ENCODE measurements at regions not wholly inside any gene's neighbourhood (a gene's known extent, or its start where the extent isn't known, plus 50 kb on each side); places are given as distances from the start of the nearest gene placed in this dataset.

DNA sequence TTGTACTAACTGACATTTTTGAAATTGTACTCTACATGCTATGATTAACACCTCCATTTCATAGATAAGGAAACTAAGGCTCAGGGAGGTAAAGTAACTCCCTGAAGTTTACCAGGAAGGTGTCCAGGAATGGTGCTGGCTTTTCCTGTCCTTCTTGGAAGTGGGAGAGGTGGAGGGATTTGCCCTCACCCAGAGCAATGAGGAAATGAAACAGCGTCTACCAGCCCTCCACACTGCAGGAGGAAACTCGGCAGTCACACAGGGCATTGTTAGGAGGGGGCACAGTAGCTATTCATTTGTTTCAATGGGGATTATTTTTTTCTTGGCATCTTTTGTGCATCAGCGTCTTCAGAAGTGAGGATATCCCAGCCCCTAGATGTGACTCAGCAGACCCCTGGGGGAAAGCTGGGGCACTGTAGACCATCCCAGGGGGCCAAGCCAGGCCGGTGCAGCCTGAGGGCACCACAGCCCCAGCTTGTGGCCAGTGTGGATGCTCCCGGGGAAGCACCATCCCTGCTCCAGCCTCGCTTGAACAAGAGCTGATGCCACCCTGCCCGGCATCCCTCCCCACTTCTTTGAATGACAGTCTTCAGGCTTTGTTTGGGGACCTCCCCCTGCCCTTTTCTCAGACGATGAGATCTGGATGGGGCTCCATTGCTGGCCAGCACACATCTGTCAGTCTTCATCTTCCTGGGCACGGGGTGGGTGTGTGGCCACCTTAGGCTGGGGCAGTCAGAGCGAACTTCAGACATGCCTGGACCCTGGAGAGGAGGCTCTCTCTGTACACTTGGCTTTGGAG, 224.4 kb upstream of the PMEPA1 start:
- CTCF ChIA-PET (ENCODE audit: unreplicated experiment), result no interaction called here
- Histone ChIP-seq H2AFZ (ENCODE audit: low read length) (no peak overlapping the region), H3K27ac (ENCODE audit: low read depth, low read length, poor library complexity, severe bottlenecking) (no peak overlapping the region), H3K36me3 (ENCODE audit: insufficient read depth, low read length) (no peaks in the 10 kb centered on the region), H3K4me2 (ENCODE audit: low read length) (no peak overlapping the region), H3K9me3 (ENCODE audit: low read length) (no peaks in the 10 kb centered on the region), H3K4me3 (ENCODE audit: low read depth, low read length, poor library complexity, severe bottlenecking) (no peak overlapping the region), H3K79me2 (ENCODE audit: insufficient read depth, low read depth, low read length) (no peaks in the 10 kb centered on the region), H4K20me1 (ENCODE audit: insufficient read depth, low read length) (no peaks in the 10 kb centered on the region), H3K4me1 (ENCODE audit: insufficient read depth, low read length, poor library complexity, severe bottlenecking) (no peaks in the 10 kb centered on the region), H3K9me2 (ENCODE audit: insufficient read depth, low read length) (no peaks in the 10 kb centered on the region)
- POLR2A ChIA-PET, result interaction anchor here (0.6 kb wide), 1 partner anchor 32 kb away, joined by 3 read pairs; no protein-coding TSS in a partner anchor
- intact Hi-C loops (cut with micrococcal nuclease; ENCODE audit: unreplicated experiment), result no loop called here
- BruUV-seq (replicated peaks), result no TSS peak
- TF ChIP-seq, protein P1, sequence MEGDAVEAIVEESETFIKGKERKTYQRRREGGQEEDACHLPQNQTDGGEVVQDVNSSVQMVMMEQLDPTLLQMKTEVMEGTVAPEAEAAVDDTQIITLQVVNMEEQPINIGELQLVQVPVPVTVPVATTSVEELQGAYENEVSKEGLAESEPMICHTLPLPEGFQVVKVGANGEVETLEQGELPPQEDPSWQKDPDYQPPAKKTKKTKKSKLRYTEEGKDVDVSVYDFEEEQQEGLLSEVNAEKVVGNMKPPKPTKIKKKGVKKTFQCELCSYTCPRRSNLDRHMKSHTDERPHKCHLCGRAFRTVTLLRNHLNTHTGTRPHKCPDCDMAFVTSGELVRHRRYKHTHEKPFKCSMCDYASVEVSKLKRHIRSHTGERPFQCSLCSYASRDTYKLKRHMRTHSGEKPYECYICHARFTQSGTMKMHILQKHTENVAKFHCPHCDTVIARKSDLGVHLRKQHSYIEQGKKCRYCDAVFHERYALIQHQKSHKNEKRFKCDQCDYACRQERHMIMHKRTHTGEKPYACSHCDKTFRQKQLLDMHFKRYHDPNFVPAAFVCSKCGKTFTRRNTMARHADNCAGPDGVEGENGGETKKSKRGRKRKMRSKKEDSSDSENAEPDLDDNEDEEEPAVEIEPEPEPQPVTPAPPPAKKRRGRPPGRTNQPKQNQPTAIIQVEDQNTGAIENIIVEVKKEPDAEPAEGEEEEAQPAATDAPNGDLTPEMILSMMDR (conservative IDR thresholded peaks at IDR 0.05; ENCODE audit: low read length), result no peak
- no peak for TF ChIP-seq EZH2phosphoT487 (IDR thresholded peaks at IDR 0.05; ENCODE audit: borderline replicate concordance, low read depth, low read length)
- DNase-seq (ENCODE audit: low spot score), result no peak

DNA sequence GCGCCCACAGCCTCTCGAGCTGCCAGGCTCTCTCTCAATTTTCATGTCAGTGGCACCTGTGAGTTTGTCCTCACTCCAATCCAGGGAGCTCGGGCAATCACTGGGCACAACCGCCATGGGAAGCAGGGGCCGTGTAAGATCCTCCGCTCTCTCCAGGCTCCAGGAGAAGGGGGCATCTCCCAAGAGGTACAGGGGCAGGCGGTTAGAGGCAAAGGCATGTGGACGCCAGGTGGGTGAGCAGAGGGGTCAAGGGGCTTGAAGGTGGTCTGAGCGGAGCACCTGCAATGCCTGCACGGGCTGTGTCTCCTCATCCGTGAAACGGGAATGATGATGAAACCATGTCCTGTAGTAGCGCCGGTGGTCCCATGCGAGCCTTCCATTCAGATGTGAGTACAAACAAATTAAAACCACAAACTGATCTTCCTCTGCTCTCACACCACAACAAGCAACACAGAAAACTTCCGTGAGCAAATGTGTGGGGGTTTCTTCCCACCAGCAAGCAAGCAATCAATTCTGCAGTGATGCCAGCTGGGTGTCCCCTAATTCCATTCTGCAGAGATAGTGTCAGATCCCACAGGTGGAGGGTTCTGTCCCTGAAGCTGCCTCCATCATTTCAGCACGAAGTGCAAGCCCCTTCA, 222.5 kb upstream of the PMEPA1 start:
- H3K9me2 ChIP-seq (ENCODE audit: insufficient read depth, low read length), result no peaks in the 10 kb centered on the region
- intact Hi-C loops (cut with micrococcal nuclease; ENCODE audit: unreplicated experiment), result no loop called here
- POLR2A ChIA-PET, result interaction anchor here (0.5 kb wide), 1 partner anchor 135 kb away, joined by 3 read pairs; no protein-coding TSS in a partner anchor
- H2AFZ ChIP-seq (ENCODE audit: low read length), result no peak overlapping the region
- no peak overlapping the region for H3K4me2 ChIP-seq (ENCODE audit: low read length)
- CTCF ChIA-PET (ENCODE audit: unreplicated experiment), result interaction anchor here (0.6 kb wide), 1 partner anchor 304 kb away, joined by 3 read pairs; no protein-coding TSS in a partner anchor
- TF ChIP-seq EZH2phosphoT487 (IDR thresholded peaks at IDR 0.05; ENCODE audit: borderline replicate concordance, low read depth, low read length), result no peak
- TF ChIP-seq, protein P1 (conservative IDR thresholded peaks at IDR 0.05; ENCODE audit: low read length), result no peak
- no TSS peak for BruUV-seq (replicated peaks)
- no peaks in the 10 kb centered on the region for H3K79me2 ChIP-seq (ENCODE audit: insufficient read depth, low read depth, low read length)
- DNase-seq (ENCODE audit: low spot score), result no peak
- H3K9me3 ChIP-seq (ENCODE audit: low read length), result no peaks in the 10 kb centered on the region
- no peak overlapping the region for H3K4me3 ChIP-seq (ENCODE audit: low read depth, low read length, poor library complexity, severe bottlenecking)
- no peaks in the 10 kb centered on the region for H3K36me3 ChIP-seq (ENCODE audit: insufficient read depth, low read length)
- H3K4me1 ChIP-seq (ENCODE audit: insufficient read depth, low read length, poor library complexity, severe bottlenecking), result no peaks in the 10 kb centered on the region
- no peak overlapping the region for H3K27ac ChIP-seq (ENCODE audit: low read depth, low read length, poor library complexity, severe bottlenecking)
- H4K20me1 ChIP-seq (ENCODE audit: insufficient read depth, low read length), result no peaks in the 10 kb centered on the region

DNA sequence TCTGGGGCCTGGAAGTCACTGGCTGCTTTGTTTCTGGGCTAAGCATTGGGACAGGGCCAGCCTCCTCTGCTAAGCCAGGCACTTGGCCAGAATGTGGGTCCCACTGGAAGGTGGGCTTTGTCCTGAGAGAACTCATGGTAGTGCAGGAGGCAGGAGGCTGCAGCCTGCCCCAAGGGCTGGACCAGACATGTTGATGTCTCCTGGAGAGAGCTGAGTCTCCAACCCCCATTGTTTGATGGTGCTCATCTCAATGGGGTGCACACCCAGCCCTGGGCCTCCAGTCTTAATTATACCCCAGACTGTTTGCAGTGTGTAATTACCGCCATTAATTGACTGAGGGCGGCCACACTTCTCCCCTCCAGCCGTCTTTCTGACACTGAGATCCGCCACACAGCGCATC, 220.5 kb upstream of the PMEPA1 start:
- H4K20me1 ChIP-seq (ENCODE audit: insufficient read depth, low read length), result no peaks in the 10 kb centered on the region
- no peaks in the 10 kb centered on the region for H3K9me2 ChIP-seq (ENCODE audit: insufficient read depth, low read length)
- DNase-seq (ENCODE audit: low spot score), result no peak
- H3K9me3 ChIP-seq (ENCODE audit: low read length), result no peaks in the 10 kb centered on the region
- H3K79me2 ChIP-seq (ENCODE audit: insufficient read depth, low read depth, low read length), result no peaks in the 10 kb centered on the region
- H3K27ac ChIP-seq (ENCODE audit: low read depth, low read length, poor library complexity, severe bottlenecking), result no peak overlapping the region
- BruUV-seq (replicated peaks), result no TSS peak
- CTCF ChIA-PET (ENCODE audit: unreplicated experiment), result no interaction called here
- no peaks in the 10 kb centered on the region for H3K4me1 ChIP-seq (ENCODE audit: insufficient read depth, low read length, poor library complexity, severe bottlenecking)
- TF ChIP-seq, protein P1 (conservative IDR thresholded peaks at IDR 0.05; ENCODE audit: low read length), result no peak
- TF ChIP-seq EZH2phosphoT487 (IDR thresholded peaks at IDR 0.05; ENCODE audit: borderline replicate concordance, low read depth, low read length), result no peak
- H3K36me3 ChIP-seq (ENCODE audit: insufficient read depth, low read length), result no peaks in the 10 kb centered on the region
- POLR2A ChIA-PET, result no interaction called here
- intact Hi-C loops (cut with micrococcal nuclease; ENCODE audit: unreplicated experiment), result no loop called here
- no peak overlapping the region for H3K4me3 ChIP-seq (ENCODE audit: low read depth, low read length, poor library complexity, severe bottlenecking)
- H2AFZ ChIP-seq (ENCODE audit: low read length), result no peak overlapping the region
- H3K4me2 ChIP-seq (ENCODE audit: low read length), result no peak overlapping the region

Data from OCI-LY7 (cell line).